Mucosa of descending colon (tissue), 3 donors: ENCODE measurements at regions not wholly inside any gene's neighbourhood (a gene's known extent, or its start where the extent isn't known, plus 50 kb on each side); places are given as distances from the start of the nearest gene placed in this dataset.

ENCODE experiments used
- ATAC-seq: fragments of 200-7000 bp; cut with Tn5 transposase; one replicate; pipeline ENCODE4 v1.9.1; 2020; ENCODE audit warnings: mild to moderate bottlenecking, moderate library complexity
- DNase-seq, 3 donors: peaks; one replicate each; pipeline ENCODE4 v3.0.0-alpha.2; 2020
- H3K36me3 ChIP-seq: fragments of 200-600 bp; one replicate; pipeline ENCODE4 v1.8.0; 2021; ENCODE audit warnings: low read depth, mild to moderate bottlenecking
- H3K4me1 ChIP-seq: fragments of 200-600 bp; one replicate; pipeline ENCODE4 v1.8.0; 2021; ENCODE audit warnings: low read depth, mild to moderate bottlenecking
- H3K4me3 ChIP-seq: fragments of 200-600 bp; one replicate; pipeline ENCODE4 v1.8.0; 2021; ENCODE audit warnings: mild to moderate bottlenecking
- H3K9me3 ChIP-seq: fragments of 200-600 bp; one replicate; pipeline ENCODE4 v1.8.0; 2021; ENCODE audit warnings: mild to moderate bottlenecking
- CTCF ChIP-seq: fragments of 200-600 bp; IDR thresholded peaks from one replicate; pipeline ENCODE4 v1.8.0; 2022; ENCODE audit warnings: antibody characterized with exemption, mild to moderate bottlenecking
- intact Hi-C, 2 donors: fragments of 100-400 bp; cut with DNase I in 1 of 2; cut with micrococcal nuclease in 1 of 2; formaldehyde crosslinking; loops; one replicate each; pipeline versions ENCODE4 v1.11.0 to v1.11.1; 2022; cut with DNase I, micrococcal nuclease
- donor health status: DM: no; HTN: no; CAD: no; lungs with moderate emphysema.
- donor health status: DM: no; HTN: no; CAD: no.
- donor health status: DM: no; HTN: yes; CAD: no.

GRCh38 chr20:52098186-52098585, 93.4 kb downstream of the ZFP64 start:
- no peak for TF ChIP-seq CTCF
- no peak for ATAC-seq
- DNase-seq: no peak
- H3K4me3 ChIP-seq: no peak overlapping the region
- H3K4me1 ChIP-seq: no peaks in the 10 kb centered on the region
- H3K9me3 ChIP-seq: no peaks in the 10 kb centered on the region
- intact Hi-C loops: no loop called here
- H3K36me3 ChIP-seq: no peaks in the 10 kb centered on the region

DNA sequence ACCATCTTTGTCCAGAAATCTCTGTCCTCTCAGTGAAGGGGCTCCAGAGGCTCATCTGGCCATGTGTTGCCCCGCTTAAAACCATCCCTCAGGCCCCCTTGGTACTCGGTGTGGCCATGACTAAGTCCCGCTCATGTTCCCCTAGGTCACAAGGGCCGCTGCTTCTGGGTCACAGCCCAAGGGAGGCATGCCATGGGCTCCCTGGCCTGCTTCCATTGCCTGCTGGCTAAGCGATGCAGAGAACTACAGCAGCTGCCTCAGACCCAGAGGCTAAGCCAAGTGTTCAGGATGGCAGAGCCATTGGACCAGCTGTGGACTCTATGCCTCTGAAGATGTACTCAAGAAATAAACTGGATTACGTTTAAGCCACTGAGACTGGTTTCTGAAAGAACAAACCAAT, 95.5 kb downstream of the ZFP64 start:
- Histone ChIP-seq H3K4me3 (no peak overlapping the region), H3K4me1 (no peaks in the 10 kb centered on the region), H3K36me3 (no peaks in the 10 kb centered on the region), H3K9me3 (no peaks in the 10 kb centered on the region)
- ATAC-seq (no peak), DNase-seq (no peak)
- no peak for TF ChIP-seq CTCF
- intact Hi-C loops: no loop called here

DNA sequence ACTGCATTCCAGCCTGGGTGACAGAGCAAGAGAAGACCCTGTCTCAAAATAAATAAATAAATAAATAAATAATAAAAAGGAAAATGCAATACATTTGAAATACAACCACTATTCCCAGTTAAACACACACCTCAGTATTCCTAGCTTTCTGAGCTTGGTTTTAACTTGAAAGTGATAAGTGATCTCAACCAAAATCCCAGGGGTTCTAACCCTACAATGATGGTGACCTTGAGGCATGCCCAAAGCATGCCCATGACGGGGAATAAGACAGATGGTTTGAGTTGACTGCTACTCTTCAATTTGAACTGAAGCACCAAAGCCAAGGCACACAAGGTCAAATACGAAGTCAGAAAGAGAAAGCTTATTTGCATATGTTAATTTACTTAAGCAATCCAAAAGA, 96.9 kb downstream of the ZFP64 start:
- ATAC-seq: no peak
- intact Hi-C loops: no loop called here
- no peak for TF ChIP-seq CTCF
- no peak for DNase-seq
- Histone ChIP-seq H3K4me1 (no peaks in the 10 kb centered on the region), H3K9me3 (no peaks in the 10 kb centered on the region), H3K36me3 (no peaks in the 10 kb centered on the region), H3K4me3 (no peak overlapping the region)

DNA sequence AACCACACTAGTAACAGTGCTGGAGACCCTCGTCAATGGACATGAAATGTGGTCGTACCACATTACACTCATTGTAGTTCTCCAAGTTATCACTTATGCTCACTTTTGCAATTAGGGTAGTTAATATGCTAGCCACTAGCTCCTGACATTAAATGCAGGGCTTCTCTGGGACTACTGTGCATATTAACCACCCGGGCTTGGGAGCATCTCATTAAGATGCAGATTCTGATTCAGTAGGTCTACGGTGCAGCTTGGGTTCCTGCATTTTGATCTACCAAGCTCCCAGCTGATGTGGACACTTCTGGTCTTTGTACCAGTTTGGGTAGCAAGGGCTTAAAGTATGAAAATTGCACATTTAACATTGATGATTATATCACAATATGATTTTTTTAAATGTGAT, 98.0 kb downstream of the ZFP64 start:
- no peak for TF ChIP-seq CTCF
- Histone ChIP-seq H3K9me3 (no peaks in the 10 kb centered on the region), H3K4me3 (no peak overlapping the region), H3K4me1 (no peaks in the 10 kb centered on the region), H3K36me3 (no peaks in the 10 kb centered on the region)
- intact Hi-C loops: no loop called here
- no peak for ATAC-seq
- DNase-seq: no peak

GRCh38 chr20:52090035-52090434, 101.5 kb downstream of the ZFP64 start:
- Histone ChIP-seq H3K36me3 (no peaks in the 10 kb centered on the region), H3K4me3 (no peak overlapping the region), H3K9me3 (peaks cover 11% of the 10 kb centered on the region), H3K4me1 (no peaks in the 10 kb centered on the region)
- intact Hi-C loops: no loop called here
- DNase-seq (no peak), ATAC-seq (no peak)
- no peak for TF ChIP-seq CTCF

DNA sequence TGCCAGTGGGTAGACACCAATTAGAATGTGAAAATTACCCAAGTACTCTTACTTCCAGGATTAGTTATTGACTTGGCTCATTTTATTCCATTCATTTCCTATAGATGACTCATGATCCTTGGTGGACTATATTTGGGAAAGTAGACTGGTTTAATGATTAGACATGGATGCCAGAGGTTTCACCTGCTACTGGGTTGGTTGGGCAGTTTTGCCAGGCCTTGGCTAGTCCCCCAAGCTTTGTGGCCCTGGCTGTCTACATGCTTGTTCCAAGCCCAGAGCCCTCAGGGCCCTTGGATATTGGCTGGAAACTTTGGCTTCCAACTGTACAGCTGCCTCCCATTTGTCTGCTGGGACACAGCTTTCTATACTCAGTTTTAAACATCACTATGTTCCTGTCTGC, 104.1 kb downstream of the ZFP64 start:
- DNase-seq: no peak
- Histone ChIP-seq H3K4me1 (no peaks in the 10 kb centered on the region), H3K36me3 (no peaks in the 10 kb centered on the region), H3K9me3 (peaks cover 11% of the 10 kb centered on the region), H3K4me3 (no peak overlapping the region)
- intact Hi-C loops: loop anchor here in 1 of 2 donors (10.0 kb wide), 1 partner anchor 443 kb away; no protein-coding TSS in a partner anchor
- no peak for TF ChIP-seq CTCF
- no peak for ATAC-seq
